CD4-positive, alpha-beta memory T cell (primary cell): ENCODE measurements at regions not wholly inside any gene's neighbourhood (a gene's known extent, or its start where the extent isn't known, plus 50 kb on each side); places are given as distances from the start of the nearest gene placed in this dataset.
A peak's percentile ranks its signal among the peaks of the same experiment; 100 is the strongest.
"Not testable (repeated sequence)": the region's sequence is repeated elsewhere in the genome, so short reads cannot be mapped to it uniquely, and the experiment has no call there.

Experiments
- CTCF ChIA-PET: fragments of 350-600 bp; sonication (Branson Sonifier 250); formaldehyde crosslinking; loops from one replicate; lab custom pipeline; 2021; ENCODE audit warnings: inconsistent platforms; ENCODE audit not compliant: partially characterized antibody; lab: Charles Lee
- POLR2A ChIA-PET: fragments of 350-600 bp; sonication (Branson Sonifier 250); formaldehyde crosslinking; loops from one replicate; lab custom pipeline; 2021; ENCODE audit not compliant: partially characterized antibody; lab: Charles Lee
- DNase-seq, 5 donors: peaks; one replicate each; pipeline versions ENCODE4 v3.0.0 to v3.0.0-alpha.2; 2020 to 2022; ENCODE audit warnings: mixed read lengths in 1 of 5
- H3K27ac ChIP-seq: one replicate; pipeline ENCODE4 v1.7.0; 2013; ENCODE audit warnings: low read depth, low read length
- H3K27me3 ChIP-seq: 2 replicates; pipeline ENCODE4 v1.7.0; 2013; ENCODE audit warnings: mild to moderate bottlenecking, low read length, moderate library complexity; ENCODE audit not compliant: insufficient read depth
- H3K36me3 ChIP-seq: 2 replicates; pipeline ENCODE4 v1.7.0; 2013; ENCODE audit warnings: mild to moderate bottlenecking, low read length, moderate library complexity; ENCODE audit not compliant: insufficient read depth
- H3K4me1 ChIP-seq: 2 replicates; pipeline ENCODE4 v1.7.0; 2013; ENCODE audit warnings: mild to moderate bottlenecking, low read length, moderate library complexity; ENCODE audit not compliant: insufficient read depth
- H3K4me3 ChIP-seq, 2 donors: one replicate each; pipeline ENCODE4 v1.7.0; 2013; ENCODE audit warnings: low read length in 2 of 2, mild to moderate bottlenecking in 1 of 2
- H3K9me3 ChIP-seq, 2 donors: one replicate each; pipeline ENCODE4 v1.7.0; 2013; ENCODE audit warnings: low read length in 2 of 2, control low read depth in 1 of 2; ENCODE audit not compliant: control insufficient read depth in 1 of 2
- H3K27ac Mint-ChIP-seq, 7 donors: one replicate each; pipeline ENCODE4 v1.8.0; 2020 to 2021; ENCODE audit warnings: mixed read lengths in 7 of 7, mild to moderate bottlenecking in 6 of 7, inconsistent platforms in 3 of 7, moderate library complexity in 3 of 7
- H3K27me3 Mint-ChIP-seq, 2 donors: one replicate each; pipeline ENCODE4 v1.8.0; 2020 to 2021; ENCODE audit warnings: mixed read lengths in 2 of 2
- H3K36me3 Mint-ChIP-seq, 2 donors: one replicate each; pipeline ENCODE4 v1.8.0; 2020 to 2021; ENCODE audit warnings: mixed read lengths in 2 of 2, inconsistent platforms in 1 of 2, mild to moderate bottlenecking in 1 of 2
- H3K4me1 Mint-ChIP-seq, 4 donors: one replicate each; pipeline ENCODE4 v1.8.0; 2020 to 2021; ENCODE audit warnings: mixed read lengths in 4 of 4, mild to moderate bottlenecking in 1 of 4
- H3K4me3 Mint-ChIP-seq, 8 donors: one replicate each; pipeline ENCODE4 v1.8.0; 2020 to 2021; ENCODE audit warnings: mixed read lengths in 8 of 8, mild to moderate bottlenecking in 7 of 8, moderate library complexity in 6 of 8, inconsistent platforms in 3 of 8
- H3K9me3 Mint-ChIP-seq, 8 donors: one replicate each; pipeline ENCODE4 v1.8.0; 2020 to 2021; ENCODE audit warnings: mixed read lengths in 8 of 8, mild to moderate bottlenecking in 5 of 8, inconsistent platforms in 3 of 8, moderate library complexity in 1 of 8
- intact Hi-C: fragments of 100-400 bp; cut with micrococcal nuclease; formaldehyde crosslinking; loops from one replicate; pipeline ENCODE4 v1.15.1; 2023

- Mint-ChIP-seq H3K36me3 (peaks cover 0 to 7% of the 10 kb centered on the region in 2 donors), H3K27me3 (no peaks in the 10 kb centered on the region), H3K9me3 (peaks cover 4 to 9% (median 6%) of the 10 kb centered on the region in 8 donors), H3K27ac (peak overlapping the region; percentile 29 to 85 (median 75)), H3K4me1 (peaks cover 28 to 48% (median 38%) of the 10 kb centered on the region in 4 donors), H3K4me3 (peak overlapping the region in 5 of 8 donors; percentile 11 to 60 (median 23))
- peaks cover 37% of the 10 kb centered on the region for H3K4me1 ChIP-seq
- no peaks in the 10 kb centered on the region for H3K36me3 ChIP-seq
- no peaks in the 10 kb centered on the region for H3K27me3 ChIP-seq
- intact Hi-C loops, result loop anchor here (5.0 kb wide), 1 partner anchor 192 kb away; the partner anchor contains the start of gene IRF2
- DNase-seq, result peak; percentile 39 to 50 (median 48)
- POLR2A ChIA-PET, result interaction anchor here (0.9 to 3.6 kb wide), 5 partner anchors 12 to 254 kb away, joined by 3 to 35 read pairs (median 4); partner anchors contain the start of gene IRF2
- H3K4me3 ChIP-seq, result no peak overlapping the region
- CTCF ChIA-PET, result interaction anchor here (1.3 to 4.2 kb wide), 5 partner anchors 10 to 256 kb away, joined by 3 to 30 read pairs (median 3); no protein-coding TSS in a partner anchor
- H3K27ac ChIP-seq, result no peak overlapping the region
- no peaks in the 10 kb centered on the region for H3K9me3 ChIP-seq
Measured at GRCh38 chr4:184280591-184281071, 63.0 kb upstream of the ENPP6 start.

- Mint-ChIP-seq H3K27ac (peak overlapping the region in 5 of 7 donors; percentile 44 to 76 (median 69)), H3K27me3 (no peaks in the 10 kb centered on the region), H3K4me1 (peaks cover 28 to 46% (median 37%) of the 10 kb centered on the region in 4 donors), H3K4me3 (peak overlapping the region in 1 of 8 donors; percentile 36), H3K36me3 (peaks cover 0 to 7% of the 10 kb centered on the region in 2 donors), H3K9me3 (peaks cover 4 to 9% (median 6%) of the 10 kb centered on the region in 8 donors)
- DNase-seq, result no peak
- ChIA-PET CTCF (interaction anchor here (1.3 to 4.2 kb wide), 5 partner anchors 10 to 257 kb away, joined by 3 to 30 read pairs (median 3); no protein-coding TSS in a partner anchor), POLR2A (interaction anchor here (0.9 to 3.6 kb wide), 5 partner anchors 12 to 255 kb away, joined by 3 to 35 read pairs (median 4); partner anchors contain the start of gene IRF2)
- H3K27ac ChIP-seq, result no peak overlapping the region
- intact Hi-C loops, result loop anchor here (5.0 kb wide), 1 partner anchor 192 kb away; the partner anchor contains the start of gene IRF2
- no peaks in the 10 kb centered on the region for H3K36me3 ChIP-seq
- no peak overlapping the region for H3K4me3 ChIP-seq
- no peaks in the 10 kb centered on the region for H3K9me3 ChIP-seq
- H3K4me1 ChIP-seq, result peaks cover 37% of the 10 kb centered on the region
- no peaks in the 10 kb centered on the region for H3K27me3 ChIP-seq
Measured at GRCh38 chr4:184280137-184280536, 62.5 kb upstream of the ENPP6 start.

GRCh38 chr4:184279496-184280061 lies 61.9 kb upstream of the ENPP6 start:
- Histone ChIP-seq H3K4me3 (no peak overlapping the region), H3K36me3 (no peaks in the 10 kb centered on the region), H3K27ac (no peak overlapping the region), H3K4me1 (peaks cover 37% of the 10 kb centered on the region), H3K9me3 (no peaks in the 10 kb centered on the region), H3K27me3 (no peaks in the 10 kb centered on the region)
- Mint-ChIP-seq H3K36me3 (peaks cover 0 to 7% of the 10 kb centered on the region in 2 donors), H3K4me1 (peaks cover 28 to 42% (median 36%) of the 10 kb centered on the region in 4 donors), H3K9me3 (peaks cover 4 to 9% (median 6%) of the 10 kb centered on the region in 8 donors), H3K4me3 (peak overlapping the region in 1 of 8 donors; percentile 36), H3K27me3 (no peaks in the 10 kb centered on the region), H3K27ac (peak overlapping the region in 2 of 7 donors; percentile 50 to 75)
- intact Hi-C loops, result loop anchor here (5.0 kb wide), 1 partner anchor 193 kb away; the partner anchor contains the start of gene IRF2
- POLR2A ChIA-PET, result interaction anchor here (0.9 to 1.6 kb wide), 2 partner anchors 175 to 256 kb away, joined by 3 to 7 read pairs; no protein-coding TSS in a partner anchor
- CTCF ChIA-PET, result interaction anchor here (1.3 to 4.2 kb wide), 5 partner anchors 10 to 257 kb away, joined by 3 to 30 read pairs (median 3); no protein-coding TSS in a partner anchor
- no peak for DNase-seq

GRCh38 chr4:184277769-184278168 lies 60.1 kb upstream of the ENPP6 start:
- peaks cover 22 to 34% (median 29%) of the 10 kb centered on the region in 4 donors for H3K4me1 Mint-ChIP-seq
- CTCF ChIA-PET, H3K36me3 ChIP-seq, H3K36me3 Mint-ChIP-seq, H3K9me3 ChIP-seq, POLR2A ChIA-PET, H3K27me3 Mint-ChIP-seq, H3K4me3 ChIP-seq, DNase-seq, H3K27ac Mint-ChIP-seq, H3K27me3 ChIP-seq, H3K27ac ChIP-seq, intact Hi-C loops, H3K4me3 Mint-ChIP-seq, H3K9me3 Mint-ChIP-seq: not testable (repeated sequence)
- peaks cover 27% of the 10 kb centered on the region for H3K4me1 ChIP-seq

- CTCF ChIA-PET, result interaction anchor here (1.9 kb wide), 1 partner anchor 13 kb away, joined by 4 read pairs; no protein-coding TSS in a partner anchor
- H3K36me3 Mint-ChIP-seq, H3K27me3 ChIP-seq, POLR2A ChIA-PET, H3K36me3 ChIP-seq, intact Hi-C loops, H3K9me3 Mint-ChIP-seq, DNase-seq, H3K27ac Mint-ChIP-seq, H3K27me3 Mint-ChIP-seq, H3K27ac ChIP-seq, H3K4me3 ChIP-seq, H3K4me3 Mint-ChIP-seq, H3K9me3 ChIP-seq: not testable (repeated sequence)
- H3K4me1 Mint-ChIP-seq, result peaks cover 16 to 27% (median 22%) of the 10 kb centered on the region in 4 donors
- H3K4me1 ChIP-seq, result peaks cover 19% of the 10 kb centered on the region
Measured at GRCh38 chr4:184277010-184277409, 59.3 kb upstream of the ENPP6 start.

GRCh38 chr4:184276346-184276745 lies 58.7 kb upstream of the ENPP6 start:
- peaks cover 10 to 20% (median 16%) of the 10 kb centered on the region in 4 donors for H3K4me1 Mint-ChIP-seq
- peaks cover 12% of the 10 kb centered on the region for H3K4me1 ChIP-seq
- H3K9me3 Mint-ChIP-seq, H3K36me3 Mint-ChIP-seq, H3K27me3 Mint-ChIP-seq, POLR2A ChIA-PET, H3K27ac Mint-ChIP-seq, DNase-seq, H3K27ac ChIP-seq, H3K36me3 ChIP-seq, intact Hi-C loops, H3K4me3 Mint-ChIP-seq, H3K4me3 ChIP-seq, H3K9me3 ChIP-seq, H3K27me3 ChIP-seq: not testable (repeated sequence)
- CTCF ChIA-PET, result interaction anchor here (1.5 to 1.9 kb wide), 2 partner anchors 12 to 160 kb away, joined by 3 to 4 read pairs; no protein-coding TSS in a partner anchor

GRCh38 chr4:184275766-184276165 lies 58.1 kb upstream of the ENPP6 start:
- peaks cover 7% of the 10 kb centered on the region for H3K4me1 ChIP-seq

More at GRCh38 chr4:184275766-184276165, 58.1 kb upstream of the ENPP6 start:
- H3K4me3 Mint-ChIP-seq, result no peak overlapping the region
- peaks cover 0 to 7% of the 10 kb centered on the region in 2 donors for H3K36me3 Mint-ChIP-seq
- ChIA-PET POLR2A (no interaction called here), CTCF (interaction anchor here (1.0 to 1.9 kb wide), 3 partner anchors 12 to 160 kb away, joined by 3 to 4 read pairs (median 3); no protein-coding TSS in a partner anchor)
- Histone ChIP-seq H3K4me3 (no peak overlapping the region), H3K27me3 (no peaks in the 10 kb centered on the region), H3K36me3 (no peaks in the 10 kb centered on the region), H3K9me3 (no peaks in the 10 kb centered on the region), H3K27ac (no peak overlapping the region)
- intact Hi-C loops, result no loop called here
- H3K27ac Mint-ChIP-seq, result no peak overlapping the region
- peaks cover 4 to 9% (median 6%) of the 10 kb centered on the region in 8 donors for H3K9me3 Mint-ChIP-seq
- no peaks in the 10 kb centered on the region for H3K27me3 Mint-ChIP-seq
- peaks cover 6 to 14% (median 11%) of the 10 kb centered on the region in 4 donors for H3K4me1 Mint-ChIP-seq
- DNase-seq, result no peak
